Smooth muscle cell (in vitro differentiated cells): ENCODE measurements at regions not wholly inside any gene's neighbourhood (a gene's known extent, or its start where the extent isn't known, plus 50 kb on each side); places are given as distances from the start of the nearest gene placed in this dataset.

Experiments used
- DNase-seq: peaks from one replicate; lab custom pipeline; 2025; ENCODE audit not compliant: unreplicated experiment; lab: John Stamatoyannopoulos, UW
- H2AFZ ChIP-seq: fragments of 200-600 bp; sonication (generic); 2 replicates; pipeline ENCODE4 v1.6.0; 2016; ENCODE audit warnings: antibody characterized with exemption, low read depth, mild to moderate bottlenecking
- H3F3A ChIP-seq: fragments of 200-600 bp; sonication (generic); 2 replicates; pipeline ENCODE4 v1.6.0; 2017; ENCODE audit warnings: antibody characterized with exemption, low read depth
- H3K27ac ChIP-seq: fragments of 200-600 bp; sonication (generic); 2 replicates; pipeline ENCODE4 v1.5.1; 2016; ENCODE audit warnings: low read depth, mild to moderate bottlenecking
- H3K27me3 ChIP-seq: fragments of 200-600 bp; sonication (generic); 2 replicates; pipeline ENCODE4 v1.6.1; 2016; ENCODE audit warnings: low read depth, mild to moderate bottlenecking
- H3K36me3 ChIP-seq: fragments of 200-600 bp; sonication (generic); 2 replicates; pipeline ENCODE4 v1.5.1; 2016; ENCODE audit warnings: low read depth
- H3K4me1 ChIP-seq: fragments of 200-600 bp; sonication (generic); 2 replicates; pipeline ENCODE4 v1.5.1; 2016; ENCODE audit warnings: low read depth
- H3K4me2 ChIP-seq: fragments of 200-600 bp; sonication (generic); 2 replicates; pipeline ENCODE4 v1.6.0; 2016; ENCODE audit warnings: mild to moderate bottlenecking
- H3K4me3 ChIP-seq: fragments of 200-600 bp; sonication (generic); 2 replicates; pipeline ENCODE4 v1.5.1; 2016; ENCODE audit warnings: mild to moderate bottlenecking
- H3K79me2 ChIP-seq: fragments of 200-600 bp; sonication (generic); 2 replicates; pipeline ENCODE4 v1.6.0; 2016; ENCODE audit warnings: low read depth, mild to moderate bottlenecking
- H3K9ac ChIP-seq: fragments of 200-600 bp; sonication (generic); 2 replicates; pipeline ENCODE4 v1.6.0; 2016; ENCODE audit warnings: low read depth
- H3K9me3 ChIP-seq: fragments of 200-600 bp; sonication (generic); replicated peaks from 2 replicates; pipeline ENCODE4 v1.5.1; 2016; ENCODE audit warnings: low read depth
- H4K20me1 ChIP-seq: fragments of 200-600 bp; sonication (generic); 2 replicates; pipeline ENCODE4 v1.6.0; 2016; ENCODE audit warnings: low read depth
- CTCF ChIP-seq: fragments of 200-600 bp; sonication (generic); IDR thresholded peaks from 2 replicates; pipeline ENCODE4 v1.5.1; 2017; ENCODE audit warnings: borderline replicate concordance, mild to moderate bottlenecking, antibody characterized with exemption; ENCODE audit not compliant: insufficient read depth, poor library complexity, severe bottlenecking
- WGBS: methylation state at CpG from one replicate; pipeline ENCODE4 v1.1.7; 2016; ENCODE audit warnings: low lambda C conversion rate; 5-methylcytosine and 5-hydroxymethylcytosine counted together

GRCh38 chr10:60684091-60684490, 94.2 kb upstream of the CDK1 start:
- Histone ChIP-seq H3K36me3 (no peaks in the 10 kb centered on the region), H3K4me1 (no peaks in the 10 kb centered on the region), H3K9ac (no peak overlapping the region), H3F3A (no peaks in the 10 kb centered on the region), H3K4me3 (no peak overlapping the region), H3K27me3 (no peaks in the 10 kb centered on the region), H3K9me3 (no peaks in the 10 kb centered on the region), H3K4me2 (no peak overlapping the region), H3K27ac (no peak overlapping the region), H3K79me2 (peaks cover 7% of the 10 kb centered on the region), H4K20me1 (no peaks in the 10 kb centered on the region), H2AFZ (no peak overlapping the region)
- WGBS: 97% methylated on average over 15 of the region's 15 CpGs
- DNase-seq: no peak
- no peak for TF ChIP-seq CTCF

- WGBS: 82% methylated on average over 2 of the region's 2 CpGs
- no peak for DNase-seq
- H3K9ac ChIP-seq: no peak overlapping the region
- H3K9me3 ChIP-seq: no peaks in the 10 kb centered on the region
- H2AFZ ChIP-seq: no peak overlapping the region
- H4K20me1 ChIP-seq: no peaks in the 10 kb centered on the region
- peaks cover 3% of the 10 kb centered on the region for H3K79me2 ChIP-seq
- no peak overlapping the region for H3K4me3 ChIP-seq
- H3K27ac ChIP-seq: no peak overlapping the region
- no peaks in the 10 kb centered on the region for H3K36me3 ChIP-seq
- H3K27me3 ChIP-seq: no peaks in the 10 kb centered on the region
- no peaks in the 10 kb centered on the region for H3F3A ChIP-seq
- no peak for TF ChIP-seq CTCF
- H3K4me2 ChIP-seq: no peak overlapping the region
- peaks cover 18% of the 10 kb centered on the region for H3K4me1 ChIP-seq
Observed at GRCh38 chr10:60681103-60681502, 97.2 kb upstream of the CDK1 start.

- Histone ChIP-seq H3K36me3 (no peaks in the 10 kb centered on the region), H3K4me1 (peaks cover 18% of the 10 kb centered on the region), H3K79me2 (peaks cover 3% of the 10 kb centered on the region), H3K27me3 (no peaks in the 10 kb centered on the region), H3K9ac (no peak overlapping the region), H3K27ac (no peak overlapping the region), H2AFZ (no peak overlapping the region), H3K4me2 (no peak overlapping the region), H4K20me1 (no peaks in the 10 kb centered on the region), H3K9me3 (no peaks in the 10 kb centered on the region), H3K4me3 (no peak overlapping the region), H3F3A (no peaks in the 10 kb centered on the region)
- TF ChIP-seq CTCF: no peak
- no peak for DNase-seq
- 93% methylated on average over 10 of the region's 10 CpGs for WGBS
Observed at GRCh38 chr10:60679388-60679990, 98.8 kb upstream of the CDK1 start.

- H3K9ac ChIP-seq: no peak overlapping the region
- no peak overlapping the region for H3K4me2 ChIP-seq
- H3K9me3 ChIP-seq: no peaks in the 10 kb centered on the region
- H3K27me3 ChIP-seq: no peaks in the 10 kb centered on the region
- no peak for TF ChIP-seq CTCF
- no peak for DNase-seq
- H3K36me3 ChIP-seq: no peaks in the 10 kb centered on the region
- no peak overlapping the region for H2AFZ ChIP-seq
- peaks cover 18% of the 10 kb centered on the region for H3K4me1 ChIP-seq
- H3K27ac ChIP-seq: no peak overlapping the region
- WGBS: 99% methylated on average over 4 of the region's 4 CpGs
- peaks cover 3% of the 10 kb centered on the region for H3K79me2 ChIP-seq
- H4K20me1 ChIP-seq: no peaks in the 10 kb centered on the region
- no peak overlapping the region for H3K4me3 ChIP-seq
- no peaks in the 10 kb centered on the region for H3F3A ChIP-seq
Observed at GRCh38 chr10:60678978-60679377, 99.3 kb upstream of the CDK1 start.
